Neural crest cell (in vitro differentiated cells): ENCODE measurements at regions not wholly inside any gene's neighbourhood (a gene's known extent, or its start where the extent isn't known, plus 50 kb on each side); places are given as distances from the start of the nearest gene placed in this dataset.

Source experiments
- DNase-seq: peaks from one replicate; pipeline ENCODE4 v3.0.0; 2021; ENCODE audit warnings: low read depth, mixed read lengths, low spot score
- H3K27ac Mint-ChIP-seq: one replicate; pipeline ENCODE4 v1.8.0; 2021; ENCODE audit warnings: mild to moderate bottlenecking, mixed read lengths; ENCODE audit not compliant: unreplicated experiment
- H3K27me3 Mint-ChIP-seq: 2 replicates; pipeline ENCODE4 v1.8.0; 2021; ENCODE audit warnings: low read depth, mild to moderate bottlenecking, mixed read lengths
- H3K36me3 Mint-ChIP-seq: 2 replicates; pipeline ENCODE4 v1.8.0; 2021; ENCODE audit warnings: low read depth, mild to moderate bottlenecking, mixed read lengths
- H3K4me1 Mint-ChIP-seq: 2 replicates; pipeline ENCODE4 v1.8.0; 2021; ENCODE audit warnings: mixed read lengths
- H3K4me3 Mint-ChIP-seq: one replicate; pipeline ENCODE4 v1.8.0; 2021; ENCODE audit warnings: mild to moderate bottlenecking, mixed read lengths
- H3K9me3 Mint-ChIP-seq: 2 replicates; pipeline ENCODE4 v1.8.0; 2021; ENCODE audit warnings: mixed read lengths
- CTCF ChIP-seq: fragments of 200-600 bp; sonication (generic); conservative IDR thresholded peaks from 2 replicates; pipeline ENCODE4 v1.5.0; 2021; ENCODE audit warnings: antibody characterized with exemption, mild to moderate bottlenecking

GRCh38 chr5:88395264-88395663 lies 126.6 kb upstream of the TMEM161B start:
- Mint-ChIP-seq H3K27me3 (peaks cover 7% of the 10 kb centered on the region), H3K4me3 (peak overlapping the region; percentile 47), H3K36me3 (no peaks in the 10 kb centered on the region), H3K9me3 (no peaks in the 10 kb centered on the region), H3K4me1 (peaks cover 88% of the 10 kb centered on the region), H3K27ac (no peak overlapping the region)
- no peak for TF ChIP-seq CTCF
- DNase-seq: no peak

DNA sequence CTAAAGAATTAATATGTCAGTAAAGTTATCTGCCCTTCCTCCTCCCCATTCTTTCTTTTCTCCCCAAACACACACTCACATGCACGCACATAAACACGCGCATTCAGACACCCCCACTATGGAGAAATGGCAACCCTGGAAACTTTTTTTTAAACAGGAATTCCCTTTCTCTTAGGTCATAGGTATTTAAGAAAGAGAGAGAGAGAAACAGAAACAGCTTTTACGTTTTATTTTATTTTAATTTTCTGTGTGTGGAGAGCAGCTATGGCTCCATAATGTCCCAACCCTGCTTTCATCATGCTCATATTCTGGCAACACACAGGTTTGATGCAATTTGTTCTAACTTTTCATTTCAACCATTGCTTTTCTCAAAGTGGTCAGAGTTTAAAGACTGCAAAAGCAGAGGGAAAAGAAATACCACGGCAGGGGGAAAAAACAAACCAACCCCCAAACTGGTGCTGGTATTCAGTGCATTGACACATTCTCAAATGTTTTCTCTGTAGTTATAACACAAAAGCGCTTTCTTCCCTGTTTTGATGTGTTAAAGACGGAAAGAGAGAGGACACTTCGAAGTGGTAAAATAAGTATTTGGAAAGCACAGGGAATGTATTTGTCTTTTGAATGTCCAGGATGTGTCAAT lies 126.0 kb upstream of the TMEM161B start:
- H3K9me3 Mint-ChIP-seq: no peaks in the 10 kb centered on the region
- no peaks in the 10 kb centered on the region for H3K36me3 Mint-ChIP-seq
- H3K27ac Mint-ChIP-seq: peak overlapping the region; percentile 97
- DNase-seq: no peak
- H3K4me3 Mint-ChIP-seq: peak overlapping the region; percentile 47
- H3K4me1 Mint-ChIP-seq: peaks cover 88% of the 10 kb centered on the region
- TF ChIP-seq CTCF: no peak
- peaks cover 7% of the 10 kb centered on the region for H3K27me3 Mint-ChIP-seq

GRCh38 chr5:88393716-88394535 lies 125.3 kb upstream of the TMEM161B start:
- Mint-ChIP-seq H3K4me1 (peaks cover 91% of the 10 kb centered on the region), H3K4me3 (peak overlapping the region; percentile 47), H3K27me3 (peaks cover 7% of the 10 kb centered on the region), H3K9me3 (no peaks in the 10 kb centered on the region), H3K27ac (peak overlapping the region; percentile 94), H3K36me3 (no peaks in the 10 kb centered on the region)
- TF ChIP-seq CTCF: no peak
- DNase-seq: no peak

GRCh38 chr5:88393042-88393441 lies 124.4 kb upstream of the TMEM161B start:
- peaks cover 7% of the 10 kb centered on the region for H3K27me3 Mint-ChIP-seq
- no peaks in the 10 kb centered on the region for H3K36me3 Mint-ChIP-seq
- H3K4me3 Mint-ChIP-seq: no peak overlapping the region

DNA sequence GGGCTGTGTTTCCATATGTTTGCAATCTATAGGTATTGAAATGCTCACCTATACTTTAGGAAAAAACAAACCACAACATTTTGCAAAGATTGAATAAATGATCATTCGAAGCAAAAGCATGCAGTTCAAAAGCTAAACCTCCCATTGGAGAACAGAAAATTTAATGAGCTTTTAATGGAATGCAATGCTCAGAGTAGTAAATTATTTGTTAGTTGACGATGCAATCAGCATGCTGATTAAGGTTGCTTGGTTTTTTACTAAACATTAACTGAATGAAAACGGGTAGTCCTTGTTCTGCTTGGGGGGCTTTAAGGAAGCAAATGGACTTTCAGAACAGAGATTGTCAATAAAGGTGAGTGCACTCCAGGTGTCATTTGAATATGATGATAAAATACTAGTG lies 123.3 kb upstream of the TMEM161B start:
- Mint-ChIP-seq H3K36me3 (no peaks in the 10 kb centered on the region), H3K9me3 (peaks cover 3% of the 10 kb centered on the region), H3K4me3 (peak overlapping the region; percentile 31), H3K4me1 (peaks cover 87% of the 10 kb centered on the region), H3K27me3 (no peaks in the 10 kb centered on the region), H3K27ac (no peak overlapping the region)
- no peak for DNase-seq
- no peak for TF ChIP-seq CTCF

More at GRCh38 chr5:88393042-88393441, 124.4 kb upstream of the TMEM161B start:
- DNase-seq: no peak
- TF ChIP-seq CTCF: no peak
- H3K27ac Mint-ChIP-seq: no peak overlapping the region
- H3K9me3 Mint-ChIP-seq: no peaks in the 10 kb centered on the region
- H3K4me1 Mint-ChIP-seq: peaks cover 92% of the 10 kb centered on the region
